Smooth muscle cell (in vitro differentiated cells): ENCODE measurements at regions not wholly inside any gene's neighbourhood (a gene's known extent, or its start where the extent isn't known, plus 50 kb on each side); places are given as distances from the start of the nearest gene placed in this dataset.

Experiments used
- DNase-seq: peaks from one replicate; lab custom pipeline; 2025; ENCODE audit not compliant: unreplicated experiment; lab: John Stamatoyannopoulos, UW
- H2AFZ ChIP-seq: fragments of 200-600 bp; sonication (generic); 2 replicates; pipeline ENCODE4 v1.6.0; 2016; ENCODE audit warnings: antibody characterized with exemption, low read depth, mild to moderate bottlenecking
- H3F3A ChIP-seq: fragments of 200-600 bp; sonication (generic); 2 replicates; pipeline ENCODE4 v1.6.0; 2017; ENCODE audit warnings: antibody characterized with exemption, low read depth
- H3K27ac ChIP-seq: fragments of 200-600 bp; sonication (generic); 2 replicates; pipeline ENCODE4 v1.5.1; 2016; ENCODE audit warnings: low read depth, mild to moderate bottlenecking
- H3K27me3 ChIP-seq: fragments of 200-600 bp; sonication (generic); 2 replicates; pipeline ENCODE4 v1.6.1; 2016; ENCODE audit warnings: low read depth, mild to moderate bottlenecking
- H3K36me3 ChIP-seq: fragments of 200-600 bp; sonication (generic); 2 replicates; pipeline ENCODE4 v1.5.1; 2016; ENCODE audit warnings: low read depth
- H3K4me1 ChIP-seq: fragments of 200-600 bp; sonication (generic); 2 replicates; pipeline ENCODE4 v1.5.1; 2016; ENCODE audit warnings: low read depth
- H3K4me2 ChIP-seq: fragments of 200-600 bp; sonication (generic); 2 replicates; pipeline ENCODE4 v1.6.0; 2016; ENCODE audit warnings: mild to moderate bottlenecking
- H3K4me3 ChIP-seq: fragments of 200-600 bp; sonication (generic); 2 replicates; pipeline ENCODE4 v1.5.1; 2016; ENCODE audit warnings: mild to moderate bottlenecking
- H3K79me2 ChIP-seq: fragments of 200-600 bp; sonication (generic); 2 replicates; pipeline ENCODE4 v1.6.0; 2016; ENCODE audit warnings: low read depth, mild to moderate bottlenecking
- H3K9ac ChIP-seq: fragments of 200-600 bp; sonication (generic); 2 replicates; pipeline ENCODE4 v1.6.0; 2016; ENCODE audit warnings: low read depth
- H3K9me3 ChIP-seq: fragments of 200-600 bp; sonication (generic); replicated peaks from 2 replicates; pipeline ENCODE4 v1.5.1; 2016; ENCODE audit warnings: low read depth
- H4K20me1 ChIP-seq: fragments of 200-600 bp; sonication (generic); 2 replicates; pipeline ENCODE4 v1.6.0; 2016; ENCODE audit warnings: low read depth
- CTCF ChIP-seq: fragments of 200-600 bp; sonication (generic); IDR thresholded peaks from 2 replicates; pipeline ENCODE4 v1.5.1; 2017; ENCODE audit warnings: borderline replicate concordance, mild to moderate bottlenecking, antibody characterized with exemption; ENCODE audit not compliant: insufficient read depth, poor library complexity, severe bottlenecking
- WGBS: methylation state at CpG from one replicate; pipeline ENCODE4 v1.1.7; 2016; ENCODE audit warnings: low lambda C conversion rate; 5-methylcytosine and 5-hydroxymethylcytosine counted together

DNA sequence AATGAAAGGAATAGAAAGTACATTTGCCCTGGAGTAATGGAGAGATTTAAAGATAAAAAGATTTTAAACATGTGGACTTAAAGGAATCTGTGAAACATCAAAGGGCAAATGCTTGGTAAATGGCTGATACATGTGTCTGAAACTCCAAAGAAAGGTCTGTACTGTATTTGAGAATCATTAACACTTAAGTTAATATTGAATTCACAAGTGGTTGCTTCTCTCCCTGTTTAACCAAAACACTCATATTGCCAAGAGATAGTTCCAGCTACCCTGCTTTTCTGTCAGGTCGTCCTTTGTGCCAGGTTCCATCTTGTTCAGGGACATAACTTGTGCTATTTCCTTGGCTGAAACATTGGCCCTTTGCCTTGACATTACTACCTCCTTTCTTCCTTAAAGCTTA, 171.3 kb upstream of the HS3ST5 start:
- Histone ChIP-seq H3K9ac (no peak overlapping the region), H3K4me3 (no peak overlapping the region), H3K36me3 (no peaks in the 10 kb centered on the region), H3K27ac (no peak overlapping the region), H3F3A (no peaks in the 10 kb centered on the region), H4K20me1 (no peaks in the 10 kb centered on the region), H3K4me2 (no peak overlapping the region), H2AFZ (no peak overlapping the region), H3K79me2 (no peaks in the 10 kb centered on the region), H3K4me1 (no peaks in the 10 kb centered on the region), H3K27me3 (no peaks in the 10 kb centered on the region), H3K9me3 (no peaks in the 10 kb centered on the region)
- WGBS, result 60% methylated on average over 1 of the region's 1 CpG
- no peak for DNase-seq
- TF ChIP-seq CTCF, result no peak

GRCh38 chr6:114471450-114471849, 128.6 kb upstream of the HS3ST5 start:
- Histone ChIP-seq H3K9ac (no peak overlapping the region), H3K4me3 (no peak overlapping the region), H2AFZ (no peak overlapping the region), H3K79me2 (no peaks in the 10 kb centered on the region), H3K27me3 (no peaks in the 10 kb centered on the region), H3K4me2 (no peak overlapping the region), H3K4me1 (no peaks in the 10 kb centered on the region), H3K36me3 (no peaks in the 10 kb centered on the region), H3K9me3 (no peaks in the 10 kb centered on the region), H4K20me1 (no peaks in the 10 kb centered on the region), H3F3A (no peaks in the 10 kb centered on the region), H3K27ac (no peak overlapping the region)
- no peak for DNase-seq
- no peak for TF ChIP-seq CTCF
- WGBS, result 95% methylated on average over 3 of the region's 3 CpGs

DNA sequence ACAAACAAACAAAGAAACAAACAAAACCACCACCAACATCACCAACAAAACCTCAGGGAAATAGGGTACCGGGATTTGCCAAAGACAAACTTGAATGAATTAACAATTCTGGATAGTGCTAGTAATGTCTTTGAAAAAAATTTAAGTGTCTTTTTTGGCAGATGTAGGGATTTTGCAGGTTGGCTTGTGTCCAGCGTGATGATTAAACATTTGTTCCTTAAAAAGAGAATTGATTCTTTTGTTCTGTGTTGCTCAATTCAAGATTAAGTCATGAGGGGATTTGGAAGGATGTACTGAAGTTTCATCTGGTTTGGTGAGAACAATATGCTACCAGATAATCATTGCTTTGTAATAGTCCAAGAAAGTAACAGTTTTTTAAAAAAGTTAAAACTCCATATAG, 125.1 kb upstream of the HS3ST5 start:
- Histone ChIP-seq H3K27ac (no peak overlapping the region), H3K4me2 (no peak overlapping the region), H3K36me3 (no peaks in the 10 kb centered on the region), H3K79me2 (no peaks in the 10 kb centered on the region), H2AFZ (no peak overlapping the region), H3K9me3 (no peaks in the 10 kb centered on the region), H3F3A (no peaks in the 10 kb centered on the region), H4K20me1 (no peaks in the 10 kb centered on the region), H3K4me1 (no peaks in the 10 kb centered on the region), H3K27me3 (no peaks in the 10 kb centered on the region), H3K9ac (no peak overlapping the region), H3K4me3 (no peak overlapping the region)
- 95% methylated on average over 2 of the region's 2 CpGs for WGBS
- no peak for TF ChIP-seq CTCF
- no peak for DNase-seq

DNA sequence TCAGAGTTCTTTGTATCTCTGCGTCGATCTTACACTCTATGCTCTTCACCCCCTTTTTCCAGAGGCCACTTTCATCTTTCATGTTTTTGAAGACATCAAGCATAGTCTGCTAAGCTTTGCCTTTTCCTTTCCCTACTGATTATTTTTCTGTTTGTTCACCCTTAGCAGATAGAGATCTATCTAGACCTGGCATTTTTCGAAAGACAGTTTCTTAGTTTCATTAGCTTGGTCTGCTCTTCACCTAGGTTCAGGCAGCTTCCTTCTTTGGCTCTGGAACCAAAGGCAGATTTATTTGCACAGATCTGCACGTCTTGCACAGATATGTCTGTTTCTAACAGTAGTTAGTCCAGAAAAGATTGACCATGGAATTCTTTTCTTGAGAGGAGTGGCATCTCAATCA, 122.7 kb upstream of the HS3ST5 start:
- DNase-seq, result no peak
- no peaks in the 10 kb centered on the region for H3K9me3 ChIP-seq
- no peak overlapping the region for H2AFZ ChIP-seq
- H3K4me2 ChIP-seq, result no peak overlapping the region
- H3K9ac ChIP-seq, result no peak overlapping the region
- H3K36me3 ChIP-seq, result no peaks in the 10 kb centered on the region
- H3F3A ChIP-seq, result no peaks in the 10 kb centered on the region
- 90% methylated on average over 4 of the region's 4 CpGs for WGBS
- H3K4me3 ChIP-seq, result no peak overlapping the region
- TF ChIP-seq CTCF, result no peak
- no peaks in the 10 kb centered on the region for H3K4me1 ChIP-seq
- H3K79me2 ChIP-seq, result no peaks in the 10 kb centered on the region
- no peak overlapping the region for H3K27ac ChIP-seq
- H4K20me1 ChIP-seq, result no peaks in the 10 kb centered on the region
- H3K27me3 ChIP-seq, result no peaks in the 10 kb centered on the region
